ENCODE measurements at regions not wholly inside any gene's neighbourhood (a gene's known extent, or its start where the extent isn't known, plus 50 kb on each side); places are given as distances from the start of the nearest gene placed in this dataset.

DNA sequence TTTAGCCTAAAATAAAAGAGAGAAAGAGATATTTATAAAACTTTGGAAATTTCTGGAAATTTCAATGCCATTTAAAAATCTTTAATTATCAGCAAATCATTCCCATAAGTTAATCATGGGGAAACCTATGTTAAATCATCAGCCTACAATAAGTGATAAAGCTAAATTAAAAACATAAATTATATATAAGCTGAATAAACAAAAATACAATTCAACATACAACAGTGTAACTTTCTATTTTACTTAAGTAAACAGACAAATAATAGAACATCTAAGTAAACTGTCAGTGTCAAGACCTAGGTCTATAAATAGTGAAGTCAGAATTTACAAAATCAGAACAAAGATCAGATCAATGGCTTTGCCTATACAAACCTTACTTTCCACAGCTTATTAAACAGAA is 57.5 kb downstream of the EPRS1 start:
- H3K9ac ChIP-seq (replicated peaks; ENCODE audit: extremely low read depth, insufficient read depth, low read length): no peak overlapping the region
- no peak overlapping the region for H3K27ac ChIP-seq (ENCODE audit: insufficient read depth, low read depth, low read length)
- dilution Hi-C loops (cut with MboI; ENCODE audit: extremely low pct_ligation_motif_present, low sequenced_read_pairs): no loop called here
- CTCF ChIA-PET: interaction anchor here (1.2 to 2.1 kb wide), 3 partner anchors 111 to 201 kb away, joined by 4 to 8 read pairs (median 6); no protein-coding TSS in a partner anchor
- H4K20me1 ChIP-seq (replicated peaks; ENCODE audit: control insufficient read depth, extremely low read depth, insufficient read depth, low read length): no peaks in the 10 kb centered on the region
- TF ChIP-seq POLR2AphosphoS5 (IDR thresholded peaks at IDR 0.05; ENCODE audit: insufficient read depth, low read depth, low read length) (no peak), EZH2 (IDR thresholded peaks at IDR 0.05; ENCODE audit: borderline replicate concordance, low read depth, low read length, severe bottlenecking) (no peak), GATA2 (IDR thresholded peaks at IDR 0.05; ENCODE audit: insufficient read depth, insufficient read length, low read depth, low read length) (no peak), CTCF (IDR thresholded peaks at IDR 0.05; ENCODE audit: extremely low read depth in 1 of 2, insufficient read depth in 1 of 2, low read depth in 1 of 2, low read length in 2 of 2) (no peak), FOS (IDR thresholded peaks at IDR 0.05; ENCODE audit: borderline replicate concordance, insufficient read depth, low read length) (no peak), POLR2A (IDR thresholded peaks at IDR 0.05; ENCODE audit: low read depth, low read length) (no peak), JUN (IDR thresholded peaks at IDR 0.05; ENCODE audit: borderline replicate concordance, insufficient read depth, insufficient read length, low read depth) (no peak), MYC (IDR thresholded peaks at IDR 0.05; ENCODE audit: low read depth, low read length) (no peak)
- TF ChIP-seq, protein P1, sequence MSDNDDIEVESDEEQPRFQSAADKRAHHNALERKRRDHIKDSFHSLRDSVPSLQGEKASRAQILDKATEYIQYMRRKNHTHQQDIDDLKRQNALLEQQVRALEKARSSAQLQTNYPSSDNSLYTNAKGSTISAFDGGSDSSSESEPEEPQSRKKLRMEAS (IDR thresholded peaks at IDR 0.05; ENCODE audit: insufficient read depth, insufficient read length): no peak
- no peak overlapping the region for H2AFZ ChIP-seq (ENCODE audit: low read depth, low read length)
- intact Hi-C loops (cut with micrococcal nuclease): no loop called here
- no TSS peak for BruUV-seq (replicated peaks)
- FAIRE-seq: no peak
- peaks cover 3 to 5% of the 10 kb centered on the region in 2 experiments for H3K36me3 ChIP-seq (ENCODE audit: control insufficient read depth in 2 of 2, extremely low read depth in 1 of 2, insufficient read depth in 2 of 2, low read length in 2 of 2)
- no peaks in the 10 kb centered on the region for H3K4me1 ChIP-seq (ENCODE audit: control insufficient read depth, extremely low read depth, insufficient read depth, low read length)
- POLR2A ChIA-PET: no interaction called here
- no peak overlapping the region for H3K4me3 ChIP-seq (replicated peaks in 1 of 3; ENCODE audit: insufficient read depth in 1 of 3, low read depth in 1 of 3, low read length in 3 of 3)
- no peaks in the 10 kb centered on the region for H3K9me3 ChIP-seq (replicated peaks; ENCODE audit: control insufficient read depth, insufficient read depth, low read length)
- DNase-seq (ENCODE audit: low read depth, low spot score): no peak
- no peak overlapping the region for H3K4me2 ChIP-seq (ENCODE audit: insufficient read depth, low read length)
- H3K79me2 ChIP-seq (ENCODE audit: control insufficient read depth, insufficient read depth, low read length): no peaks in the 10 kb centered on the region
- no peaks in the 10 kb centered on the region for H3K27me3 ChIP-seq (ENCODE audit: control insufficient read depth in 2 of 2, insufficient read depth in 2 of 2, low read length in 2 of 2)
- H3K9me1 ChIP-seq (replicated peaks; ENCODE audit: control insufficient read depth, extremely low read depth, insufficient read depth, low read length): no peaks in the 10 kb centered on the region

Data from endothelial cell of umbilical vein (primary cell).